OCI-LY7 (cell line): ENCODE measurements at regions not wholly inside any gene's neighbourhood (a gene's known extent, or its start where the extent isn't known, plus 50 kb on each side); places are given as distances from the start of the nearest gene placed in this dataset.

ENCODE experiments used
- BruUV-seq: library from RNA; stranded (reverse); fragments of 400-500 nt; replicated peaks from 2 replicates; lab custom pipeline; 2021; lab: Mats Ljungman, UMichigan
- CTCF ChIA-PET: fragments of 300-600 bp; sonication (Branson Sonifier 250); formaldehyde crosslinking; loops from one replicate; lab custom pipeline; 2022; ENCODE audit warnings: antibody characterized with exemption; ENCODE audit not compliant: unreplicated experiment; lab: Charles Lee
- POLR2A ChIA-PET: fragments of 300-600 bp; sonication (Branson Sonifier 250); formaldehyde crosslinking; loops from one replicate; lab custom pipeline; 2022; ENCODE audit warnings: antibody characterized with exemption; lab: Charles Lee
- DNase-seq: peaks from one replicate; pipeline ENCODE4 v3.0.0-alpha.2; 2015; ENCODE audit warnings: low spot score
- H2AFZ ChIP-seq: fragments of 200-600 bp; sonication (generic), shearing (Covaris generic); 2 replicates; pipeline ENCODE4 v1.6.1; 2014; ENCODE audit warnings: mild to moderate bottlenecking, antibody characterized with exemption, low read length, moderate library complexity
- H3K27ac ChIP-seq: fragments of 200-600 bp; sonication (generic); 2 replicates; pipeline ENCODE4 v1.5.1; 2014; ENCODE audit warnings: mixed run types, low read depth, mild to moderate bottlenecking, moderate library complexity, low read length, inconsistent platforms; ENCODE audit not compliant: poor library complexity, severe bottlenecking
- H3K36me3 ChIP-seq: fragments of 200-600 bp; sonication (generic); 2 replicates; pipeline ENCODE4 v1.6.1; 2014; ENCODE audit warnings: mild to moderate bottlenecking, antibody characterized with exemption, low read length, moderate library complexity, mixed read lengths; ENCODE audit not compliant: insufficient read depth
- H3K4me1 ChIP-seq: fragments of 200-600 bp; sonication (generic); 2 replicates; pipeline ENCODE4 v1.5.1; 2014; ENCODE audit warnings: mild to moderate bottlenecking, low read length; ENCODE audit not compliant: insufficient read depth, poor library complexity, severe bottlenecking
- H3K4me2 ChIP-seq: fragments of 200-600 bp; sonication (generic); 2 replicates; pipeline ENCODE4 v1.6.1; 2014; ENCODE audit warnings: mild to moderate bottlenecking, low read length
- H3K4me3 ChIP-seq: fragments of 200-600 bp; sonication (generic); 2 replicates; pipeline ENCODE4 v1.5.1; 2014; ENCODE audit warnings: mild to moderate bottlenecking, low read depth, low read length; ENCODE audit not compliant: poor library complexity, severe bottlenecking
- H3K79me2 ChIP-seq: fragments of 200-600 bp; sonication (generic); 2 replicates; pipeline ENCODE4 v1.6.1; 2016; ENCODE audit warnings: low read depth, mild to moderate bottlenecking, low read length, moderate library complexity, mixed read lengths; ENCODE audit not compliant: insufficient read depth
- H3K9me2 ChIP-seq: fragments of 200-600 bp; sonication (generic); 2 replicates; pipeline ENCODE4 v1.6.1; 2016; ENCODE audit warnings: mild to moderate bottlenecking, low read length, mixed read lengths; ENCODE audit not compliant: insufficient read depth
- H3K9me3 ChIP-seq: fragments of 200-600 bp; sonication (generic); 2 replicates; pipeline ENCODE4 v1.6.1; 2014; ENCODE audit warnings: mild to moderate bottlenecking, mixed run types, low read length, mixed read lengths
- H4K20me1 ChIP-seq: fragments of 200-600 bp; sonication (generic); 2 replicates; pipeline ENCODE4 v1.6.1; 2014; ENCODE audit warnings: mild to moderate bottlenecking, antibody characterized with exemption, low read length, moderate library complexity, mixed read lengths; ENCODE audit not compliant: insufficient read depth
- CTCF ChIP-seq: fragments of 200-600 bp; sonication (generic); conservative IDR thresholded peaks from 2 replicates; pipeline ENCODE4 v1.5.1; 2014; ENCODE audit warnings: mild to moderate bottlenecking, antibody characterized with exemption, low read length, moderate library complexity, mixed read lengths
- EZH2phosphoT487 ChIP-seq: fragments of 200-600 bp; sonication (generic); IDR thresholded peaks from 2 replicates; pipeline ENCODE4 v1.6.1; 2018; ENCODE audit warnings: low read depth, borderline replicate concordance, mild to moderate bottlenecking, mixed run types, antibody characterized with exemption, low read length, moderate library complexity, mixed read lengths
- intact Hi-C: fragments of 100-400 bp; cut with micrococcal nuclease; formaldehyde crosslinking; loops from one replicate; pipeline ENCODE4 v1.10.0; 2022; ENCODE audit not compliant: unreplicated experiment

- intact Hi-C loops: no loop called here
- no peak overlapping the region for H3K4me2 ChIP-seq
- no TSS peak for BruUV-seq
- H3K79me2 ChIP-seq: no peaks in the 10 kb centered on the region
- H2AFZ ChIP-seq: no peak overlapping the region
- no peak overlapping the region for H3K4me3 ChIP-seq
- no peaks in the 10 kb centered on the region for H3K9me2 ChIP-seq
- no peaks in the 10 kb centered on the region for H4K20me1 ChIP-seq
- ChIA-PET CTCF (no interaction called here), POLR2A (interaction anchor here (1.5 kb wide), 1 partner anchor 9 kb away, joined by 6 read pairs; no protein-coding TSS in a partner anchor)
- no peak for DNase-seq
- H3K9me3 ChIP-seq: no peaks in the 10 kb centered on the region
- TF ChIP-seq EZH2phosphoT487 (no peak), CTCF (no peak)
- H3K27ac ChIP-seq: no peak overlapping the region
- H3K4me1 ChIP-seq: no peaks in the 10 kb centered on the region
- no peaks in the 10 kb centered on the region for H3K36me3 ChIP-seq
These were observed 86.9 kb downstream of the MACIR start for GRCh38 chr5:103345461-103345860.

GRCh38 chr5:103340717-103341388, 82.3 kb downstream of the MACIR start:
- no peak for TF ChIP-seq EZH2phosphoT487
- no peak for TF ChIP-seq CTCF
- no peaks in the 10 kb centered on the region for H3K4me1 ChIP-seq
- no peak overlapping the region for H3K4me2 ChIP-seq
- H4K20me1 ChIP-seq: no peaks in the 10 kb centered on the region
- POLR2A ChIA-PET: no interaction called here
- H3K36me3 ChIP-seq: no peaks in the 10 kb centered on the region
- no TSS peak for BruUV-seq
- H3K9me3 ChIP-seq: no peaks in the 10 kb centered on the region
- H3K27ac ChIP-seq: no peak overlapping the region
- no peak overlapping the region for H3K4me3 ChIP-seq
- DNase-seq: no peak
- CTCF ChIA-PET: no interaction called here
- intact Hi-C loops: no loop called here
- no peak overlapping the region for H2AFZ ChIP-seq
- H3K79me2 ChIP-seq: no peaks in the 10 kb centered on the region
- no peaks in the 10 kb centered on the region for H3K9me2 ChIP-seq

GRCh38 chr5:103340132-103340531, 81.6 kb downstream of the MACIR start:
- no peaks in the 10 kb centered on the region for H4K20me1 ChIP-seq
- H2AFZ ChIP-seq: no peak overlapping the region
- POLR2A ChIA-PET: no interaction called here
- no TSS peak for BruUV-seq
- DNase-seq: no peak
- intact Hi-C loops: no loop called here
- no peaks in the 10 kb centered on the region for H3K9me2 ChIP-seq
- TF ChIP-seq EZH2phosphoT487 (no peak), CTCF (no peak)
- H3K9me3 ChIP-seq: no peaks in the 10 kb centered on the region
- no peaks in the 10 kb centered on the region for H3K36me3 ChIP-seq
- no peak overlapping the region for H3K27ac ChIP-seq
- H3K4me3 ChIP-seq: no peak overlapping the region
- CTCF ChIA-PET: no interaction called here
- no peaks in the 10 kb centered on the region for H3K79me2 ChIP-seq
- H3K4me2 ChIP-seq: no peak overlapping the region
- H3K4me1 ChIP-seq: no peaks in the 10 kb centered on the region
